Tibial artery (tissue), 4 donors: ENCODE measurements at regions not wholly inside any gene's neighbourhood (a gene's known extent, or its start where the extent isn't known, plus 50 kb on each side); places are given as distances from the start of the nearest gene placed in this dataset.

Experiments
- DNase-seq, 2 donors: peaks; one replicate each; pipeline ENCODE4 v3.0.0-alpha.2; 2019
- H3K27ac ChIP-seq, 2 donors: fragments of 200-600 bp; sonication (generic) in 1 of 2; 1 replicate in 1 of 2; 2 replicates in 1 of 2; pipeline ENCODE4 v1.5.1; 2018 to 2019; ENCODE audit warnings: mild to moderate bottlenecking in 1 of 2
- H3K27me3 ChIP-seq, 2 donors: fragments of 200-600 bp; sonication (generic) in 1 of 2; one replicate each; pipeline versions ENCODE4 v1.5.1 to v1.6.0; 2016 to 2019
- H3K36me3 ChIP-seq, 3 donors: fragments of 200-600 bp; sonication (generic) in 2 of 3; one replicate each; pipeline ENCODE4 v1.5.1; 2016 to 2019; ENCODE audit warnings: mild to moderate bottlenecking in 2 of 3
- H3K4me1 ChIP-seq, 4 donors: fragments of 200-600 bp; sonication (generic) in 2 of 4; 1 replicate in 3 of 4; 2 replicates in 1 of 4; pipeline ENCODE4 v1.5.1; 2016 to 2019
- H3K4me3 ChIP-seq, 2 donors: fragments of 200-600 bp; sonication (generic) in 1 of 2; 1 replicate in 1 of 2; 2 replicates in 1 of 2; pipeline ENCODE4 v1.5.1; 2018 to 2019; ENCODE audit warnings: mild to moderate bottlenecking in 2 of 2
- H3K9me3 ChIP-seq, 3 donors: fragments of 200-600 bp; sonication (generic) in 1 of 3; one replicate each; pipeline ENCODE4 v1.5.1; 2016 to 2019
- intact Hi-C: fragments of 100-400 bp; cut with DNase I; formaldehyde crosslinking; loops from one replicate; pipeline ENCODE4 v1.15.0; 2023; ENCODE audit warnings: low total_unique reads
- TF ChIP-seq, protein P1 (sequence below), 2 experiments: fragments of 200-600 bp in 1 of 2; fragments of 450-650 bp in 1 of 2; IDR thresholded peaks; one replicate each; pipeline ENCODE4 v1.5.1; 2017 to 2019; ENCODE audit warnings: antibody characterized with exemption in 2 of 2, mild to moderate bottlenecking in 1 of 2, moderate library complexity in 1 of 2

DNA sequence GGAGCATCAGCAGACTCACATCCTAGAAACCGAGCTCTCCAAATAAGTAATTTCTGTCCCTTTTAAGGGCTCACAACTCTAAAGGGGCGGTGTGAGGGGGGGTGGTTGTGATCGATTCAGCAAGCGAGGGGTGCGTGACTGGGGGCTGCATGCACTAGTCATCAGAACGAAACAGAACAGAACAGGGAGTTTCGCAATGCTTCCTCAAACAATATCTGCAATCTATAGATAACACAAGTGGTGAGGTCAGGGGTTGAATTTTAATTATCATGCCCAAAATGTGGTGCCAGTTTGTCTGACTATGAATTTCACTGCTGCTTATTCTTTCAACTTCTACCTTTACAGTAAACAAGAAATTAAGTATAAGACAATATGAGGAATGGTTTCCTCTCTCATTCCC, 1003.0 kb upstream of the NCAM2 start:
- Histone ChIP-seq H3K36me3 (no peaks in the 10 kb centered on the region), H3K9me3 (no peaks in the 10 kb centered on the region), H3K27ac (no peak overlapping the region), H3K4me3 (no peak overlapping the region), H3K4me1 (no peaks in the 10 kb centered on the region), H3K27me3 (no peaks in the 10 kb centered on the region)
- intact Hi-C loops, result no loop called here
- TF ChIP-seq, protein P1, sequence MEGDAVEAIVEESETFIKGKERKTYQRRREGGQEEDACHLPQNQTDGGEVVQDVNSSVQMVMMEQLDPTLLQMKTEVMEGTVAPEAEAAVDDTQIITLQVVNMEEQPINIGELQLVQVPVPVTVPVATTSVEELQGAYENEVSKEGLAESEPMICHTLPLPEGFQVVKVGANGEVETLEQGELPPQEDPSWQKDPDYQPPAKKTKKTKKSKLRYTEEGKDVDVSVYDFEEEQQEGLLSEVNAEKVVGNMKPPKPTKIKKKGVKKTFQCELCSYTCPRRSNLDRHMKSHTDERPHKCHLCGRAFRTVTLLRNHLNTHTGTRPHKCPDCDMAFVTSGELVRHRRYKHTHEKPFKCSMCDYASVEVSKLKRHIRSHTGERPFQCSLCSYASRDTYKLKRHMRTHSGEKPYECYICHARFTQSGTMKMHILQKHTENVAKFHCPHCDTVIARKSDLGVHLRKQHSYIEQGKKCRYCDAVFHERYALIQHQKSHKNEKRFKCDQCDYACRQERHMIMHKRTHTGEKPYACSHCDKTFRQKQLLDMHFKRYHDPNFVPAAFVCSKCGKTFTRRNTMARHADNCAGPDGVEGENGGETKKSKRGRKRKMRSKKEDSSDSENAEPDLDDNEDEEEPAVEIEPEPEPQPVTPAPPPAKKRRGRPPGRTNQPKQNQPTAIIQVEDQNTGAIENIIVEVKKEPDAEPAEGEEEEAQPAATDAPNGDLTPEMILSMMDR (IDR thresholded peaks at IDR 0.05), result no peak
- no peak for DNase-seq

DNA sequence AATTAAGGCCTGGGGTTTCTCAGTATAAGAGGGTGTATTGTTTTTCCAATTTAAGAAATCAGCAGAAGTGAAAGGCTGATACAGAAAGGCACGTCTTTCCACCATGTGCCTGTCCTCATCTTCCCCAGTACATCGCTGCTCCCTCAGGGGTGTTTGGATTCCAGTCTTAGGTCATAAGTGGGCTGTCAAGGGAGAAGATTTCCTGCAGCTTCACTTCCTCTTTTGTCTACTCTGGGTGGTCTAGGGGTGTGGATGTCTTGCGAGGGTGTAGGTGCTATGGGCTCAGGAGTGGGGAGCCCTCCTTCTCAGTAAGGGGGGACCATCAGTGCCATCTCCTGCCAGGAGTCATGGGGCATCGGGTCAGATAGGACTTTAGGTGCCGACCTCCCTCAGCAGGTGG, 999.8 kb upstream of the NCAM2 start:
- TF ChIP-seq, protein P1 (IDR thresholded peaks at IDR 0.05), result no peak
- Histone ChIP-seq H3K4me1 (no peaks in the 10 kb centered on the region), H3K4me3 (no peak overlapping the region), H3K9me3 (no peaks in the 10 kb centered on the region), H3K27me3 (no peaks in the 10 kb centered on the region), H3K36me3 (no peaks in the 10 kb centered on the region), H3K27ac (no peak overlapping the region)
- no peak for DNase-seq
- intact Hi-C loops, result no loop called here

DNA sequence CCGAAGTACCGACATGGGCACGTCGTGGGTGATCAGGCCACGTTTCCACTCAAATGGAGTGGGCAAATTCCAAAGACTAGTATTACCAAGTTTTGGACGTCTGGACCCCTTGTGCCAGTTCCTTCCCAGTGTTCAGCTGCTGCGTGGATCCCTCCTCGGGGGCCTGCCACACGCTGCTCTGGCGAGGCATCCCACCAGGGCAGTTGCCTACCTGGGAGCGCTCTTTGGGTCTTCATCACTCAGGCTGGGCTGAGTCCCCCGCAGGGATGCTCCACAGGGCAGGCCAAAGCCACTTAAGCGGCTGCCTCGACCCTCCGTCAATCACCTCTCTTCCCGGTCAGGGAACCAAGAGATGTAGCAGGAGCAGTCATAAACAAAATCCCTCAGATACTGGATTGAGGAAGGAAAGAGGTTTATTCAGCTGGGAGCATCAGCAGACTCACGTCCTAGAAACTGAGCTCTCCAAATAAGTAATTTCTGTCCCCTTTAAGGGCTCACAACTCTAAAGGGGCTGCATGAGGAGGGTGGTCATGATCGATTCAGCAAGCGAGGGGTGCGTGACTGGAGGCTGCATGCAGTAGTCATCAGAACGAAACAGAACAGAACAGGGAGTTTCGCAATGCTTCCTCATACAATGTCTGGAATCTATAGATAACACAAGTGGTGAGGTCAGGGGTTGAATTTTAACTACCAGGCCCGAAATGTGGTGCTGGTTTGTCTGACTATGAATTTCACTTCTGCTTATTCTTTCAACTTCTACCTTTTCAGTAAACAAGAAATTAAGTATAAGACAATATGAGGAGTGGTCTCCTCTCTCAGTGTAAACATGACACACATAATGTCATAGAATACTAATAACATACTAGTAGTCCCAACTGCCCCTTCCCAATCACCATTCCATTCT, 998.6 kb upstream of the NCAM2 start:
- Histone ChIP-seq H3K4me3 (no peak overlapping the region), H3K36me3 (no peaks in the 10 kb centered on the region), H3K27ac (no peak overlapping the region), H3K9me3 (no peaks in the 10 kb centered on the region), H3K4me1 (no peaks in the 10 kb centered on the region), H3K27me3 (no peaks in the 10 kb centered on the region)
- DNase-seq, result no peak
- TF ChIP-seq, protein P1 (IDR thresholded peaks at IDR 0.05), result no peak
- intact Hi-C loops, result no loop called here

DNA sequence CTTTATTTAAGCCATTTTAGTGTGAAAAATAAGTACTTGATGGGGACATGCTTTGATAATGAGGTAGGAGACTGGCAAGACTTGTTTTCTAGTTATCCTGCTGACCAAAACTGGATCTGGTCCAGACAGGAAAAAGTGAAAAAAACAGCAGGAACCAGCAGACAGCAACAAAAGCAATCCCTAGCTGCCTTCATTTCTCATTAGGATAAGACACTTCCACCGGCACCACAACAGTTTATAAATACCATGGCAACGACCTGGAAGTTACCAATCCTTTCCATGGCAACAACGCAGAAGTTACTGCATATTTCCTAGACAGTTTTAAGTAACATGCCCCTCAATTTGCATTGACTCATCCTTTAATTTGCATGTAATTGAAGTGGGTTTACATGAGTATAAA, 993.8 kb upstream of the NCAM2 start:
- no peak for DNase-seq
- Histone ChIP-seq H3K9me3 (no peaks in the 10 kb centered on the region), H3K4me1 (no peaks in the 10 kb centered on the region), H3K4me3 (no peak overlapping the region), H3K27ac (no peak overlapping the region), H3K36me3 (no peaks in the 10 kb centered on the region), H3K27me3 (no peaks in the 10 kb centered on the region)
- TF ChIP-seq, protein P1 (IDR thresholded peaks at IDR 0.05), result no peak
- intact Hi-C loops, result no loop called here

DNA sequence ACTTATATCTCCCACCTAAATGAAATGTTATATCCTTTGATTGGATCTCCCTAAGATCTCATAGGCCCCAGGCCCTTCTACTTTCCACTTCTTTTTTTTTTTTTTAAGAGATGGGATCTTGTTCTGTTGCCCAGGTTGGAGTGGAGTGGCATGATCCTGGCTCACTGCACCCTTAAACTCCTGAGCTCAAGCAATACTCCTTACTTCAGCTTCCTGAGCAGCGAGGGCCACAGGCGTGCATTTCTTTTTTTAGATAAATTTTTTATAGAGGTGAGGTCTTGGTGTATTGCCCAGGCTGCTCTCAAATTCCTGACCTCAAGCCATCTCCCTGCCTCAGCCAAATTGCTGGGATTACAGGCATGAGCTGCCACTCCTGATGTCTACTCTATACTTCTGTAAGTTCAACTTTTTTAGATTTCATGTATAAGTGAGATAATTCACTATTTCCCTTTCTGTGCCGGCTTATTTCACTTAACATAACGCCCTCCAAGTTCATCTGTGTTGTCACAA, 987.5 kb upstream of the NCAM2 start:
- Histone ChIP-seq H3K4me3 (no peak overlapping the region), H3K36me3 (no peaks in the 10 kb centered on the region), H3K27ac (no peak overlapping the region), H3K27me3 (no peaks in the 10 kb centered on the region), H3K4me1 (no peaks in the 10 kb centered on the region), H3K9me3 (no peaks in the 10 kb centered on the region)
- TF ChIP-seq, protein P1 (IDR thresholded peaks at IDR 0.05), result no peak
- DNase-seq, result no peak
- intact Hi-C loops, result no loop called here
